ENCODE measurements at regions not wholly inside any gene's neighbourhood (a gene's known extent, or its start where the extent isn't known, plus 50 kb on each side); places are given as distances from the start of the nearest gene placed in this dataset.
"Not testable (repeated sequence)": the region's sequence is repeated elsewhere in the genome, so short reads cannot be mapped to it uniquely, and the experiment has no call there.

GRCh38 chr16:17755158-17755557 is 284.4 kb upstream of the XYLT1 start:
- DNase-seq: no peak

- no peak for DNase-seq
Measured at GRCh38 chr16:17753434-17753833, 282.7 kb upstream of the XYLT1 start.

- no peak for DNase-seq
Measured at GRCh38 chr16:17749706-17750105, 278.9 kb upstream of the XYLT1 start.

GRCh38 chr16:17748044-17748719 is 277.4 kb upstream of the XYLT1 start:
- no peak for DNase-seq

- DNase-seq: no peak
Measured at GRCh38 chr16:17747081-17747756, 276.5 kb upstream of the XYLT1 start.

- no peak for DNase-seq
Measured at GRCh38 chr16:17744921-17745572, 274.3 kb upstream of the XYLT1 start.

GRCh38 chr16:17743578-17743977 is 272.8 kb upstream of the XYLT1 start:
- no peak for DNase-seq

GRCh38 chr16:17743158-17743557 is 272.4 kb upstream of the XYLT1 start:
- no peak for DNase-seq

- DNase-seq: not testable (repeated sequence)
Measured at GRCh38 chr16:17735099-17735498, 264.3 kb upstream of the XYLT1 start.

- DNase-seq: no peak
Measured at GRCh38 chr16:17729820-17730219, 259.1 kb upstream of the XYLT1 start.

GRCh38 chr16:17728196-17728595 is 257.4 kb upstream of the XYLT1 start:
- DNase-seq: no peak

GRCh38 chr16:17724242-17724898 is 253.6 kb upstream of the XYLT1 start:
- no peak for DNase-seq

- DNase-seq: no peak
Measured at GRCh38 chr16:17723531-17724134, 252.9 kb upstream of the XYLT1 start.

GRCh38 chr16:17718495-17718894 is 247.7 kb upstream of the XYLT1 start:
- DNase-seq: no peak

GRCh38 chr16:17705847-17706246 is 235.1 kb upstream of the XYLT1 start:
- DNase-seq: no peak

GRCh38 chr16:17696616-17697015 is 225.9 kb upstream of the XYLT1 start:
- DNase-seq: no peak

GRCh38 chr16:17692484-17692883 is 221.7 kb upstream of the XYLT1 start:
- DNase-seq: no peak

GRCh38 chr16:17691899-17692176 is 221.1 kb upstream of the XYLT1 start:
- DNase-seq: no peak

- DNase-seq: no peak
Measured at GRCh38 chr16:17691106-17691898, 220.5 kb upstream of the XYLT1 start.

- no peak for DNase-seq
Measured at GRCh38 chr16:17685447-17685846, 214.7 kb upstream of the XYLT1 start.

GRCh38 chr16:17683281-17683680 is 212.5 kb upstream of the XYLT1 start:
- no peak for DNase-seq
